BJ (cell line): ENCODE measurements at regions not wholly inside any gene's neighbourhood (a gene's known extent, or its start where the extent isn't known, plus 50 kb on each side); places are given as distances from the start of the nearest gene placed in this dataset.

Source experiments
- CTCF ChIA-PET: fragments of 350-600 bp; formaldehyde crosslinking; extraction: SDS; loops from one replicate; lab custom pipeline; 2021; ENCODE audit warnings: antibody characterized with exemption, inconsistent platforms; lab: Yijun Ruan, JAX
- POLR2A ChIA-PET: fragments of 300-600 bp; sonication (Branson Sonifier 250); formaldehyde crosslinking; extraction: SDS; loops from one replicate; lab custom pipeline; 2021; ENCODE audit warnings: antibody characterized with exemption; lab: Charles Lee
- DNase-seq: peaks from one replicate; pipeline ENCODE4 v3.0.0-alpha.2; 2011; ENCODE audit warnings: low read depth
- H3K27me3 ChIP-seq: 2 replicates; pipeline ENCODE4 v1.6.0; 2011; ENCODE audit warnings: low read length; ENCODE audit not compliant: control insufficient read depth, insufficient read depth
- H3K36me3 ChIP-seq: 2 replicates; pipeline ENCODE4 v1.5.1; 2011; ENCODE audit warnings: low read length; ENCODE audit not compliant: control insufficient read depth, insufficient read depth
- H3K4me3 ChIP-seq: 2 replicates; pipeline ENCODE4 v1.5.1; 2011; ENCODE audit warnings: low read depth, mild to moderate bottlenecking, control low read depth, low read length
- CTCF ChIP-seq: IDR thresholded peaks from 2 replicates; pipeline ENCODE4 v1.5.1; 2011; ENCODE audit warnings: low read depth, mild to moderate bottlenecking, control low read depth, inconsistent platforms, low read length, moderate library complexity; ENCODE audit not compliant: insufficient read depth

DNA sequence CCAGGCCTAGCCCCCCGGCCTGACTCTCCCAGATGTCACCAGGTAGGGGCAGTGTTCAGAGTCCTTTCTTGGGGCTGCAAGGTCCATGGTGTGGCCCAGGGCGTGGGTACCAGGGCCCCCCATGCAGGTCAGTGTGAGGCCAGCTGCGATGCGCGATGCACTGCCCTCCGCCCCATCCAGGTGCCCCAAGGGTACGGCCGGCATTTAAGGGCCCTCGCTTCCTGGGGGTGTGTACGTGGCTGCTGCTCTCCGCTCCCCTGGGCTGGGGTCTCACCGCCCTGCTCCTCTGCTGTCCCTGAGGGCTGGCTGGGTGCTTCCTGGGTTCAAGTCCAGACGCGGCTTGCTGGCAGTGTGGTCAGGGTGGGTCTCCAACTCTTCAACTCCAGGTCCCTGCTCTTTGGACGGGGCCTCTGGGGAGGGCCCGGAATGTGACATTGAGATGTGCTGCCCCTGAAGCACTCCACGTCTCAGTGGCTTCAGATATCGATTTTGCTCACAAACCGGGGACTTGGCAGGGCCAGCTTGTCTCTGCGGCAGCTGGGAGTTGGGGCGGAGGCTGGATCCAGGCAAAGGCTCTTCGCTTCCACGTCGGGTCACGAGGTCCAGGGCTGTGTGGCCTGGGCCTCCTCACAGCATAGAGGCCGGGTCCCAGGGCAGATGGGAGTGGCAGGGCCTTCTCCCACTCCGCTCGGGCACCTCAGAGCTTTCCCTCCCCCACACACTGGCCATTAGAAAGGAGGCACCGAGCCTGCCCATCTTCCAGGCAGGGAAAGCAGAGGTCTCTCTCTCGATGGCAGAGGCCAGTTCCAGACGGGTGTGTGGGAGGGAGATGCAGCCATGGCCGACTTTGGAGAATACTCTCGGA is 93.2 kb downstream of the UNCX start:
- POLR2A ChIA-PET: no interaction called here
- H3K36me3 ChIP-seq: no peaks in the 10 kb centered on the region
- CTCF ChIA-PET: no interaction called here
- DNase-seq: no peak
- no peaks in the 10 kb centered on the region; the same call in 1 of the 2 replicates for H3K27me3 ChIP-seq
- H3K4me3 ChIP-seq: no peak overlapping the region
- no peak for TF ChIP-seq CTCF

- no peak overlapping the region for H3K4me3 ChIP-seq
- peaks cover 3% of the 10 kb centered on the region for H3K27me3 ChIP-seq
- CTCF ChIA-PET: no interaction called here
- no peak for DNase-seq
- POLR2A ChIA-PET: no interaction called here
- no peaks in the 10 kb centered on the region for H3K36me3 ChIP-seq
- no peak for TF ChIP-seq CTCF
Measured at GRCh38 chr7:1326511-1326785, 93.8 kb downstream of the UNCX start.

- no peak for DNase-seq
- no peak for TF ChIP-seq CTCF
- no peak overlapping the region for H3K4me3 ChIP-seq
- H3K27me3 ChIP-seq: peaks cover 5% of the 10 kb centered on the region
- no peaks in the 10 kb centered on the region for H3K36me3 ChIP-seq
- ChIA-PET CTCF (no interaction called here), POLR2A (no interaction called here)
Measured at GRCh38 chr7:1329261-1329660, 96.6 kb downstream of the UNCX start.

GRCh38 chr7:1329966-1330800 is 97.5 kb downstream of the UNCX start:
- ChIA-PET POLR2A (no interaction called here), CTCF (no interaction called here)
- H3K4me3 ChIP-seq: no peak overlapping the region
- no peak for TF ChIP-seq CTCF
- no peaks in the 10 kb centered on the region for H3K36me3 ChIP-seq
- peaks cover 5% of the 10 kb centered on the region for H3K27me3 ChIP-seq
- DNase-seq: no peak

DNA sequence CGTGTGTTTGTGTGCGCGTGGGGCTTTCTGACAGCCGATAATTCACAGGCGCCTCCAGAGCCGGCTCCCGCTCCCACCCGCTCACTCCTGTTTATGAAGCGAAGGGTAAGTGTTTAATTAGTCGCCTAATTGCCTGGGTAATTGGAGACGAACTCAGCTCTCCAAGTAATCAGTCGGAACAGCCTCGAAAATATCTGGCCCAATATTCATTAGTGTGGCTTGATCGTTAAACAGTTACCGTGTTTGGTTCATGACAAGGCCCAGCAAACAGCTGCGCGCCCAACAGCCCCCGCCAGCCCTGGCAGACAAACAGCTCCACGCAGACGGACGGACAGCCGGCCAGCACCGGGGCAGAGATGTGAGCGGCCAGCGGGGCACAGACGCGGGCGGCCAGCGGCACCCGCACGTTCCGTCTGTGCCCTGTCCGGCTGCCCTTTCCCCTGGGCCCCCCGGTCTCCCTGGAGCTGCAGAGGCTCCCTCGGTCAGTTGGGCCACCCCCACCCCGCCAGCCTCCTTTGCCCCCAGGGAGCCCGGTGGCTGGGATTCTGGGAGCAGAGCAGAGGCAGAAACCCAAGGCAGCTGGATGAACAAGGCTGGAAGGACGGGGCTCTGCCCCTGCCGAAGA is 98.2 kb downstream of the UNCX start:
- Histone ChIP-seq H3K4me3 (no peak overlapping the region), H3K36me3 (no peaks in the 10 kb centered on the region), H3K27me3 (peaks cover 5% of the 10 kb centered on the region)
- ChIA-PET CTCF (no interaction called here), POLR2A (no interaction called here)
- TF ChIP-seq CTCF: no peak
- no peak for DNase-seq
